ENCODE measurements at regions not wholly inside any gene's neighbourhood (a gene's known extent, or its start where the extent isn't known, plus 50 kb on each side); places are given as distances from the start of the nearest gene placed in this dataset.

DNA sequence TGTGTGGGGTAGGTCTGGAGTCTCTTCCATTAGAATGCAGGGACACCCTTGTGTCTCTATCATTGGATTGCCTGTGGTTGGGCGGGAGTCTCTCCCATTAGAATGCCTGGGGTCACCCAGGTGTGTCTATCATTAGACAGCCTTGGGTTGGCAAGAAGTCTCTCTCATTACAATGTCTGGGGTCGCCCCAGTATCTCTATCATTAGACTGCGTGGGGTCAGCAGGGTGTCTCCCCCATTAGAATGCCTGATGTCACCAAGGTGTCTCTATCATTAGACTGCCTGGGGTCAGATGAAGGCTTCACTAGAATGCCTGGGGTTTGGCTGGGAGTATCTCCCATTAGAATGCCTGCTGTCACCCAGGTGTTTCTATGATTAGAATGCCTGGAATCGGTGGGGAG lies 1539.0 kb downstream of the UQCRFS1 start:
- H3K27me3 ChIP-seq (replicated peaks in 1 of 2; ENCODE audit: control insufficient read depth in 2 of 2, insufficient read depth in 2 of 2, low read length in 1 of 2), result no peaks in the 10 kb centered on the region
- in situ Hi-C loops (cut with MboI) (no loop called here), intact Hi-C loops (cut with micrococcal nuclease; ENCODE audit: unreplicated experiment) (no loop called here)
- no peaks in the 10 kb centered on the region for H3K36me3 ChIP-seq (ENCODE audit: control insufficient read depth in 2 of 2, insufficient read depth in 2 of 2, low read length in 1 of 2)
- no peak overlapping the region for H3K4me3 ChIP-seq
- no peak overlapping the region for H3K4me2 ChIP-seq (ENCODE audit: control insufficient read depth, insufficient read depth)
- CTCF ChIA-PET, result no interaction called here
- no peaks in the 10 kb centered on the region; the same call in 2 of the 3 replicates for H3K9me3 ChIP-seq (replicated peaks; ENCODE audit: control insufficient read depth, insufficient read depth, low read length)
- ATAC-seq (no peak), FAIRE-seq (no peak), DNase-seq (ENCODE audit: low read depth, low spot score) (no peak)
- BruUV-seq (replicated peaks), result no TSS peak
- no peaks in the 10 kb centered on the region for H3K79me2 ChIP-seq (ENCODE audit: control insufficient read depth, insufficient read depth, low read length)
- H3K27ac ChIP-seq (ENCODE audit: control insufficient read depth, insufficient read depth), result no peak overlapping the region
- TF ChIP-seq MTA3 (IDR thresholded peaks at IDR 0.05; ENCODE audit: borderline replicate concordance, low read length), result no peak
- no peak for TF ChIP-seq POU2F2 (IDR thresholded peaks at IDR 0.05; ENCODE audit: borderline replicate concordance, low read depth, low read length)
- TF ChIP-seq ZNF217 (IDR thresholded peaks at IDR 0.05), result no peak
- TF ChIP-seq, protein P1, sequence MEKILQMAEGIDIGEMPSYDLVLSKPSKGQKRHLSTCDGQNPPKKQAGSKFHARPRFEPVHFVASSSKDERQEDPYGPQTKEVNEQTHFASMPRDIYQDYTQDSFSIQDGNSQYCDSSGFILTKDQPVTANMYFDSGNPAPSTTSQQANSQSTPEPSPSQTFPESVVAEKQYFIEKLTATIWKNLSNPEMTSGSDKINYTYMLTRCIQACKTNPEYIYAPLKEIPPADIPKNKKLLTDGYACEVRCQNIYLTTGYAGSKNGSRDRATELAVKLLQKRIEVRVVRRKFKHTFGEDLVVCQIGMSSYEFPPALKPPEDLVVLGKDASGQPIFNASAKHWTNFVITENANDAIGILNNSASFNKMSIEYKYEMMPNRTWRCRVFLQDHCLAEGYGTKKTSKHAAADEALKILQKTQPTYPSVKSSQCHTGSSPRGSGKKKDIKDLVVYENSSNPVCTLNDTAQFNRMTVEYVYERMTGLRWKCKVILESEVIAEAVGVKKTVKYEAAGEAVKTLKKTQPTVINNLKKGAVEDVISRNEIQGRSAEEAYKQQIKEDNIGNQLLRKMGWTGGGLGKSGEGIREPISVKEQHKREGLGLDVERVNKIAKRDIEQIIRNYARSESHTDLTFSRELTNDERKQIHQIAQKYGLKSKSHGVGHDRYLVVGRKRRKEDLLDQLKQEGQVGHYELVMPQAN (conservative IDR thresholded peaks at IDR 0.05), result no peak
- no peak for TF ChIP-seq BMI1 (IDR thresholded peaks at IDR 0.05; ENCODE audit: borderline replicate concordance)
- TF ChIP-seq, protein P2, sequence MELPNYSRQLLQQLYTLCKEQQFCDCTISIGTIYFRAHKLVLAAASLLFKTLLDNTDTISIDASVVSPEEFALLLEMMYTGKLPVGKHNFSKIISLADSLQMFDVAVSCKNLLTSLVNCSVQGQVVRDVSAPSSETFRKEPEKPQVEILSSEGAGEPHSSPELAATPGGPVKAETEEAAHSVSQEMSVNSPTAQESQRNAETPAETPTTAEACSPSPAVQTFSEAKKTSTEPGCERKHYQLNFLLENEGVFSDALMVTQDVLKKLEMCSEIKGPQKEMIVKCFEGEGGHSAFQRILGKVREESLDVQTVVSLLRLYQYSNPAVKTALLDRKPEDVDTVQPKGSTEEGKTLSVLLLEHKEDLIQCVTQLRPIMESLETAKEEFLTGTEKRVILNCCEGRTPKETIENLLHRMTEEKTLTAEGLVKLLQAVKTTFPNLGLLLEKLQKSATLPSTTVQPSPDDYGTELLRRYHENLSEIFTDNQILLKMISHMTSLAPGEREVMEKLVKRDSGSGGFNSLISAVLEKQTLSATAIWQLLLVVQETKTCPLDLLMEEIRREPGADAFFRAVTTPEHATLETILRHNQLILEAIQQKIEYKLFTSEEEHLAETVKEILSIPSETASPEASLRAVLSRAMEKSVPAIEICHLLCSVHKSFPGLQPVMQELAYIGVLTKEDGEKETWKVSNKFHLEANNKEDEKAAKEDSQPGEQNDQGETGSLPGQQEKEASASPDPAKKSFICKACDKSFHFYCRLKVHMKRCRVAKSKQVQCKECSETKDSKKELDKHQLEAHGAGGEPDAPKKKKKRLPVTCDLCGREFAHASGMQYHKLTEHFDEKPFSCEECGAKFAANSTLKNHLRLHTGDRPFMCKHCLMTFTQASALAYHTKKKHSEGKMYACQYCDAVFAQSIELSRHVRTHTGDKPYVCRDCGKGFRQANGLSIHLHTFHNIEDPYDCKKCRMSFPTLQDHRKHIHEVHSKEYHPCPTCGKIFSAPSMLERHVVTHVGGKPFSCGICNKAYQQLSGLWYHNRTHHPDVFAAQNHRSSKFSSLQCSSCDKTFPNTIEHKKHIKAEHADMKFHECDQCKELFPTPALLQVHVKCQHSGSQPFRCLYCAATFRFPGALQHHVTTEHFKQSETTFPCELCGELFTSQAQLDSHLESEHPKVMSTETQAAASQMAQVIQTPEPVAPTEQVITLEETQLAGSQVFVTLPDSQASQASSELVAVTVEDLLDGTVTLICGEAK (IDR thresholded peaks at IDR 0.05; ENCODE audit: borderline replicate concordance), result no peak
- no peaks in the 10 kb centered on the region for H3K4me1 ChIP-seq (ENCODE audit: control insufficient read depth, insufficient read depth, low read length)
- WGBS (ENCODE audit: insufficient coverage, insufficient replicate concordance, low lambda C conversion rate, missing lambda C conversion rate), result 0% methylated on average over 4 of the region's 4 CpGs
- H4K20me1 ChIP-seq (ENCODE audit: control insufficient read depth, insufficient read depth), result no peaks in the 10 kb centered on the region
- H2AFZ ChIP-seq (ENCODE audit: control insufficient read depth, low read depth, low read length), result no peak overlapping the region
- H3K9ac ChIP-seq (ENCODE audit: control insufficient read depth, insufficient read depth, low read length), result no peak overlapping the region
- SMC1A ChIA-PET (ENCODE audit: uncharacterized antibody, unreplicated experiment), result no interaction called here
- POLR2A ChIA-PET, result no interaction called here
- RAD21 ChIA-PET (ENCODE audit: unreplicated experiment), result no interaction called here
